Glomerular visceral epithelial cell (primary cell): ENCODE measurements at regions not wholly inside any gene's neighbourhood (a gene's known extent, or its start where the extent isn't known, plus 50 kb on each side); places are given as distances from the start of the nearest gene placed in this dataset.
"Not testable (repeated sequence)": the region's sequence is repeated elsewhere in the genome, so short reads cannot be mapped to it uniquely, and the experiment has no call there.

ENCODE experiments used
- DNase-seq: peaks from one replicate; pipeline ENCODE4 v3.0.0-alpha.2; 2016; ENCODE audit errors: extremely low spot score

- DNase-seq, result no peak
Measured at GRCh38 chr13:59352600-59352999, 811.1 kb downstream of the DIAPH3 start.

GRCh38 chr13:59354665-59355369 is 808.9 kb downstream of the DIAPH3 start:
- DNase-seq, result no peak

- DNase-seq, result no peak
Measured at GRCh38 chr13:59356607-59357006, 807.1 kb downstream of the DIAPH3 start.

- DNase-seq, result no peak
Measured at GRCh38 chr13:59358014-59358413, 805.7 kb downstream of the DIAPH3 start.

- DNase-seq, result no peak
Measured at GRCh38 chr13:59360108-59360507, 803.6 kb downstream of the DIAPH3 start.

- no peak for DNase-seq
Measured at GRCh38 chr13:59360916-59361315, 802.8 kb downstream of the DIAPH3 start.

GRCh38 chr13:59363313-59363712 is 800.4 kb downstream of the DIAPH3 start:
- DNase-seq, result no peak

GRCh38 chr13:59363947-59364346 is 799.8 kb downstream of the DIAPH3 start:
- DNase-seq, result no peak

GRCh38 chr13:59364641-59365085 is 799.1 kb downstream of the DIAPH3 start:
- DNase-seq, result no peak

- DNase-seq, result no peak
Measured at GRCh38 chr13:59367467-59367866, 796.3 kb downstream of the DIAPH3 start.

- no peak for DNase-seq
Measured at GRCh38 chr13:59367904-59368303, 795.8 kb downstream of the DIAPH3 start.

- no peak for DNase-seq
Measured at GRCh38 chr13:59368693-59369092, 795.0 kb downstream of the DIAPH3 start.

- no peak for DNase-seq
Measured at GRCh38 chr13:59371229-59371628, 792.5 kb downstream of the DIAPH3 start.

GRCh38 chr13:59373341-59373740 is 790.4 kb downstream of the DIAPH3 start:
- no peak for DNase-seq

- DNase-seq, result no peak
Measured at GRCh38 chr13:59374691-59375090, 789.0 kb downstream of the DIAPH3 start.

- no peak for DNase-seq
Measured at GRCh38 chr13:59384154-59384553, 779.6 kb downstream of the DIAPH3 start.

- DNase-seq, result peak; percentile 63
Measured at GRCh38 chr13:59391696-59392095, 772.0 kb downstream of the DIAPH3 start.

- no peak for DNase-seq
Measured at GRCh38 chr13:59392328-59392727, 771.4 kb downstream of the DIAPH3 start.

GRCh38 chr13:59394496-59394895 is 769.2 kb downstream of the DIAPH3 start:
- DNase-seq, result no peak

- no peak for DNase-seq
Measured at GRCh38 chr13:59398127-59398526, 765.6 kb downstream of the DIAPH3 start.

GRCh38 chr13:59398661-59399060 is 765.1 kb downstream of the DIAPH3 start:
- no peak for DNase-seq

GRCh38 chr13:59399513-59399912 is 764.2 kb downstream of the DIAPH3 start:
- no peak for DNase-seq

- no peak for DNase-seq
Measured at GRCh38 chr13:59404331-59404730, 759.4 kb downstream of the DIAPH3 start.

- not testable (repeated sequence) for DNase-seq
Measured at GRCh38 chr13:59407251-59407650, 756.5 kb downstream of the DIAPH3 start.
